ENCODE measurements at regions not wholly inside any gene's neighbourhood (a gene's known extent, or its start where the extent isn't known, plus 50 kb on each side); places are given as distances from the start of the nearest gene placed in this dataset.

DNA sequence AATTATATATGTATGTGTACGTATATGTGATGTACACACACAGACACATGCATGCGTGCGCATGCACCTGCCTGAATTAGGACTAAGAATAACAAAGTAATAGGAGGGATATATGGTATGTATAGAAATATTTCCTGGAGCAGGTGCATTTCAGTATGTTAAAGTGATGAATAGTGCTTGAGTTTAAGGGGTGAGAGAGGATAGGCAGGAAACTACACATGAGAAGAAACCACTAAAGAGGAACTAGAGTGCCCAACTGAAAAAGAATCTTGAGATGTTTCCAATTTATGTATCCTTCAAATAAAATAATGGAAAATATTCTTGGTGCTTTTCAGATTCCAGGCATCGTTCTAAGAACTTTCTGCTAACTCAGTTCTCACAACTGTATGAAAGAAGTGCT, 52.6 kb upstream of the UNC5C start:
- no peak for DNase-seq
- intact Hi-C loops (cut with DNase I) = no loop called here
- Histone ChIP-seq H3K27ac (no peak overlapping the region), H3K4me1 (no peaks in the 10 kb centered on the region), H3K4me3 (replicated peaks in 1 of 3) (no peak overlapping the region), H3K9me3 (no peaks in the 10 kb centered on the region), H3K36me3 (no peaks in the 10 kb centered on the region), H3K27me3 (no peaks in the 10 kb centered on the region)
- TF ChIP-seq POLR2A (IDR thresholded peaks at IDR 0.05) = no peak
- TF ChIP-seq, protein P1, sequence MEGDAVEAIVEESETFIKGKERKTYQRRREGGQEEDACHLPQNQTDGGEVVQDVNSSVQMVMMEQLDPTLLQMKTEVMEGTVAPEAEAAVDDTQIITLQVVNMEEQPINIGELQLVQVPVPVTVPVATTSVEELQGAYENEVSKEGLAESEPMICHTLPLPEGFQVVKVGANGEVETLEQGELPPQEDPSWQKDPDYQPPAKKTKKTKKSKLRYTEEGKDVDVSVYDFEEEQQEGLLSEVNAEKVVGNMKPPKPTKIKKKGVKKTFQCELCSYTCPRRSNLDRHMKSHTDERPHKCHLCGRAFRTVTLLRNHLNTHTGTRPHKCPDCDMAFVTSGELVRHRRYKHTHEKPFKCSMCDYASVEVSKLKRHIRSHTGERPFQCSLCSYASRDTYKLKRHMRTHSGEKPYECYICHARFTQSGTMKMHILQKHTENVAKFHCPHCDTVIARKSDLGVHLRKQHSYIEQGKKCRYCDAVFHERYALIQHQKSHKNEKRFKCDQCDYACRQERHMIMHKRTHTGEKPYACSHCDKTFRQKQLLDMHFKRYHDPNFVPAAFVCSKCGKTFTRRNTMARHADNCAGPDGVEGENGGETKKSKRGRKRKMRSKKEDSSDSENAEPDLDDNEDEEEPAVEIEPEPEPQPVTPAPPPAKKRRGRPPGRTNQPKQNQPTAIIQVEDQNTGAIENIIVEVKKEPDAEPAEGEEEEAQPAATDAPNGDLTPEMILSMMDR (IDR thresholded peaks at IDR 0.05) = no peak
- 88 to 96% methylated on average over 4 of the region's 4 CpGs for WGBS, 2 donors

DNA sequence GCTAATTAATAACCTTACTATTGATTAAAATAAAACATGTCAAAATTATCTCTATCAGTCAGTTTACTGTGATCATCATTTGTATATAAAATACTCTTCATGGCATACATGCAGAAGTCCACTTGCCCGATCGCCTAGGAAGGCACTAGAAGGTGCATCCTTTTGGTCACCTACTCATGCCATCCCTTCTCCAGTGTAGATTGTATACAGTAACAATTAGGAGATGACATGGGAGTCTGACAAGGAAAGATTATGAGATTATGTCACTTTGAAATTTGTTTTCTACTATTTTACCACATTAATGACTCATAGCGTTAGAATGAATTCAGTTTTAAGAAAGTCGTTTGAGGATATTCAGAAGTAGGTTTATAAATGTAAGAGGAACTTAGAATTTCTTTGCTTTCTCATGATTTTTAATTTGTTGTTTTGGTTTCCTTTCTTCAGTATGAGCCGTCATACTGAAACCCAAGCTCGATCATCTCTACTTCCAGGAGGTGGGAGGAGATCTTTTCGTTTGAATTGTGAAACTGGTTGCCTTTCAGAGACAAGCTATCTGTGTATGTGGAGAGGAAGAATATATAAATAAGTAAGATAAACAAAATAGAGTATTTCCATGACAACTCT, 51.1 kb upstream of the UNC5C start:
- Histone ChIP-seq H3K4me3 (replicated peaks in 1 of 3) (no peak overlapping the region), H3K36me3 (no peaks in the 10 kb centered on the region), H3K4me1 (peaks cover 0 to 10% of the 10 kb centered on the region in 2 donors), H3K27ac (no peak overlapping the region), H3K9me3 (no peaks in the 10 kb centered on the region), H3K27me3 (no peaks in the 10 kb centered on the region)
- DNase-seq = no peak
- WGBS, 2 donors = 85 to 90% methylated on average over 7 of the region's 7 CpGs
- no peak for TF ChIP-seq POLR2A (IDR thresholded peaks at IDR 0.05)
- TF ChIP-seq, protein P1 (IDR thresholded peaks at IDR 0.05) = no peak
- intact Hi-C loops (cut with DNase I) = no loop called here

Measured in thyroid gland (tissue), 4 donors.